WI38 (cell line): ENCODE measurements at regions not wholly inside any gene's neighbourhood (a gene's known extent, or its start where the extent isn't known, plus 50 kb on each side); places are given as distances from the start of the nearest gene placed in this dataset.
"Not testable (repeated sequence)": the region's sequence is repeated elsewhere in the genome, so short reads cannot be mapped to it uniquely, and the experiment has no call there.

Source experiments
- H3K4me3 ChIP-seq: 2 replicates; pipeline ENCODE4 v1.5.1; 2011; ENCODE audit warnings: low read depth, mild to moderate bottlenecking, control low read depth, low read length
- TF ChIP-seq, protein P1 (sequence below): IDR thresholded peaks from 2 replicates; pipeline ENCODE4 v1.5.1; 2012; ENCODE audit warnings: low read depth, mild to moderate bottlenecking, control low read depth, low read length

DNA sequence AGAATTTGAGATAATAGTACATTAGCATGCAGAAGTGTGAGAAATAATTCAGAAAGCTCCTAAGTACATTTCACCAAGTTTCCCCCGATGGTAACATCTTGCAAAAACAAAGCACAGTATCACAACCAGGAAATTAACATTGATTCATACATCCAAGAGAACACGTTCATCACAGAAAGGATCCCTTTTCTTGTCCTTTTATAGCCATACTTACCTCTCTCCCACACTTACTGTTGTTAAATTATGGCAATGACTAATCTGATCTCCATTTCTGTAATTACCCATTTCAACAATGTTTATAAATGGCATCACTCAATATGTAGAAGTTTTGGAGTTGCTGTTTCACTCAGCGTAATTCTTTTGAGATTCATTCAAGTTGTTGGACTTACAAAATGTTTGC, 1260.0 kb downstream of the CDH8 start:
- H3K4me3 ChIP-seq: no peak overlapping the region
- TF ChIP-seq, protein P1, sequence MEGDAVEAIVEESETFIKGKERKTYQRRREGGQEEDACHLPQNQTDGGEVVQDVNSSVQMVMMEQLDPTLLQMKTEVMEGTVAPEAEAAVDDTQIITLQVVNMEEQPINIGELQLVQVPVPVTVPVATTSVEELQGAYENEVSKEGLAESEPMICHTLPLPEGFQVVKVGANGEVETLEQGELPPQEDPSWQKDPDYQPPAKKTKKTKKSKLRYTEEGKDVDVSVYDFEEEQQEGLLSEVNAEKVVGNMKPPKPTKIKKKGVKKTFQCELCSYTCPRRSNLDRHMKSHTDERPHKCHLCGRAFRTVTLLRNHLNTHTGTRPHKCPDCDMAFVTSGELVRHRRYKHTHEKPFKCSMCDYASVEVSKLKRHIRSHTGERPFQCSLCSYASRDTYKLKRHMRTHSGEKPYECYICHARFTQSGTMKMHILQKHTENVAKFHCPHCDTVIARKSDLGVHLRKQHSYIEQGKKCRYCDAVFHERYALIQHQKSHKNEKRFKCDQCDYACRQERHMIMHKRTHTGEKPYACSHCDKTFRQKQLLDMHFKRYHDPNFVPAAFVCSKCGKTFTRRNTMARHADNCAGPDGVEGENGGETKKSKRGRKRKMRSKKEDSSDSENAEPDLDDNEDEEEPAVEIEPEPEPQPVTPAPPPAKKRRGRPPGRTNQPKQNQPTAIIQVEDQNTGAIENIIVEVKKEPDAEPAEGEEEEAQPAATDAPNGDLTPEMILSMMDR: no peak

DNA sequence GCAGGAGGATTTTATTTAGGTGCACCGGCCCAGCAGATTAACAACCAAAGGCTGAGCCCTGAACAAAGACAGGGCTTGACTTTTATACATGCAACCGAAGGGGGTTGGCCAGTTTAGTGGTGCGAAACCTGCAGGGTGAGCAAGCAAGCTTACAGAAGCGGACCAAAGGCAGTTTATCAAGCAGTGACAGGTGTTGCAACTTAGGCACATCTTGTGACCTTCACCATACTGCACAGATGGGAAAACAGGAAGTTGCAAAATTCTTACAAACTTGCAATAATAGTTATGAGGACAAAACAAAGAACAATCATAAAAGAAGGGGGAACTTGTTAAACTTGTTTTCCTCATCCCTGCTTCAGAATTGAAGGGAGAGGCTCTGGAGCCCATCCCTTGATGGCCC, 1265.1 kb downstream of the CDH8 start:
- TF ChIP-seq, protein P1: no peak
- no peak overlapping the region for H3K4me3 ChIP-seq

DNA sequence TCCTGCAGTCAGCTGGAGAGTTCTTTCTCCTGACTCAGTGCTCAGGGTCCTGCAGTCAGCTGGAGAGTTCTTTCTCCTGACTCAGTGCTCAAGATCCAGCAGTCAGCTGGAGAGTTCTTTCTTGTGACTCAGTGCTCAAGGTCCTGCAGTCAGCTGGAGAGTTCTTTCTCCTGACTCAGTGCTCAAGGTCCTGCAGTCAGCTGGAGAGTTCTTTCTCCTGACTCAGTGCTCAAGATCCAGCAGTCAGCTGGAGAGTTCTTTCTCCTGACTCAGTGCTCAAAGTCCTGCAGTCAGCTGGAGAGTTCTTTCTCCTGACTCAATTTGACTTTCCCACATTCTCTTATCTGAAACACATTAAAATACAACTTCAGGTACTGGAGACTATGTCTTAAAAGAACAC, 1265.9 kb downstream of the CDH8 start:
- H3K4me3 ChIP-seq: not testable (repeated sequence)

DNA sequence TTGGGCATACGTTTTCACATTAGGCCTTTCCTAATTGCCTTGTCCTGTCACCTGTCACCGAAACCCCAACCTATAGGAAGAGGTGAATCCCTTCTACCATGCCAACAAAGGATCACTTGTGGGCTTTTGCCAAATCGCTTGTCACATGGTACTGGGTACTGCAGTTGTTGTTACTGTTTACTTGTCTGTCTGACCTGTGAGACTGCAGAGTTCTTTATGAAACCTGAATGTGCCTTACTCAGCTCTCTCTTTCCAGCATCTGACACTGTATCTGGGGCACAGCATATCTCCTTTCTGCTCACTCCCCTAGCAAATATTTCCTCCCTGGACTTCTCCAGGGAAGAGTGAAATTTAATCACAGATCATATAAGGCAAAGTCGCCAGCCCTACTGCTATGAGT, 1272.4 kb downstream of the CDH8 start:
- TF ChIP-seq, protein P1: no peak
- no peak overlapping the region for H3K4me3 ChIP-seq

DNA sequence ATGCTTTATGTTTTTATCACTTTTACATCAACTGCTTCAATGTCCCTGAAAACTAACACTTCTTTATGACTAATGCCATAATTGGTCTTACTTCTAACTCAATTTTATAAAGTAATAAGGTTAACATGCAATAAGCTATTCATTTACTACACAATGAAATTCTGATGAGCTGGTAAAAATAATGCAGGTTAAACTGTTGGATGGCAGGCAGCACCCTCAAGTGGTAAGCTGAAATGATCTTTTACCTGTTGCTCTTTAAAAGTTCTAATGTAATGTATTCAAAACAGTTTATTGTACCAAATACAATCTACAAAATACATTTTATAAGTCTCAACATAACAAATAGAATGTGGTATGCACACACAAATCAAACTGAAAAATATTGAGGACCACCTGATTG, 1280.3 kb downstream of the CDH8 start:
- TF ChIP-seq, protein P1: no peak
- H3K4me3 ChIP-seq: no peak overlapping the region

DNA sequence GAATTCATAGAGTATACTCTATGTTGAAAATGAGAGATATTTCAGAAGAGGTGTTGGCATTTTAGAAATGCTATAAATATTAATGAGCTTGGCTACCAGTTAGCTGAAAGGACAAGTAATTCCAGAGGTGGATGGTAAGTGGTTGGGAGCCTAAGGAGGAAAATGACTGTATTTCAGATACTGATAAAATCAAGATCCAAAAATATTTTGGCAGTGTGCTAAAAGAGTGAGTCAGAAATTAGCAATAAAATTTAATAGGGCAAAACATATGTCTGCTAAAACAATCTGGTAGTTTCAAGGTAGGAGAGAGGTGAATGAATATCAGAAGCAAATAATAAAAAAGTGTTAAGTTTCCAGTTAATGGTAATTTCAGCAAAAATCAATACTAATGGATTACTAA, 1287.9 kb downstream of the CDH8 start:
- H3K4me3 ChIP-seq: no peak overlapping the region
- TF ChIP-seq, protein P1: no peak

DNA sequence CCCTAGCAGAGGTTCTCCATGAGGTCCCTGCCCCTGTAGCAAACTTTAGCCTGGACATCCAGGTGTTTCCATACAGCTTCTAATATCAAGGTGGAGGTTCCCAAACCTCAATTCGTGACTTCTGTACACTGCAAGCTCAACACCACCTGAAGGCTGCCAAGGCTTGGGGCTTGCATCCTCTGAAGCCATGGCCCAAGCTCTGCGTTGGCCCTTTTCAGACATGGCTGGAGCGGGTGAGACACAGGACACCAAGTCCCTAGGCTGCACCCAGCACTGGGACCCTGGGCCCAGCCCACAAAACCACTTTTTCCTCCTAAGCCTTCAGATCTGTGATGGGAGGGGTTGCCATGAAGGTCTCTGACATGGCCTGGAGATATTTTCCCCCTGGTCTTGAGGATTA, 1292.0 kb downstream of the CDH8 start:
- TF ChIP-seq, protein P1: no peak
- H3K4me3 ChIP-seq: no peak overlapping the region

DNA sequence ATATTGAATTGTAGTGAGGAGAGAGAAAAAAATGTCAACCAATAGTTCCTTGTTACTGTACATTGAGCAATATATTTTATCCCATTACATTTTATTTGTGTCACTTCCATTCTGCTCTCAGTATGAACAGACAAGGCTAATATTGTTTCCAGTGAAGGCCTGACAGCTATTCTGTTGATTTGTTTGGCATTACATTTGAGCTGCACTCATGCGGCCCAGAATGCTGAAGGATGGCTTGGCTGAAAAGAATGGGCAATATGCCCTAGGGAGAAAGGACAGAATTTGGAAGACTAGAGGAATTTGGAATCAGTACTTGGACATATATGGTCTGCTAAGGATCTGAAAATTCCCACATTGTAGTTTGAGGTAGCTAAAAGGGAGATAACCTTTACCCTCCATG, 1294.4 kb downstream of the CDH8 start:
- H3K4me3 ChIP-seq: no peak overlapping the region
- TF ChIP-seq, protein P1: no peak
